Upper lobe of left lung (tissue), 6 donors: ENCODE measurements at regions not wholly inside any gene's neighbourhood (a gene's known extent, or its start where the extent isn't known, plus 50 kb on each side); places are given as distances from the start of the nearest gene placed in this dataset.
"Not testable (repeated sequence)": the region's sequence is repeated elsewhere in the genome, so short reads cannot be mapped to it uniquely, and the experiment has no call there.

Source experiments
- ATAC-seq, 2 donors: fragments of 200-7000 bp; cut with Tn5 transposase; one replicate each; pipeline ENCODE4 v1.9.1; 2022; ENCODE audit warnings: mild to moderate bottlenecking in 2 of 2, moderate library complexity in 2 of 2; ENCODE audit not compliant: low FRiP score in 2 of 2
- DNase-seq, 2 donors: peaks; one replicate each; pipeline ENCODE4 v3.0.0-alpha.2; 2019 to 2020
- H3K27ac ChIP-seq, 4 donors: fragments of 200-600 bp; sonication (generic); one replicate each; pipeline ENCODE4 v1.5.1; 2016 to 2019
- H3K27me3 ChIP-seq, 4 donors: fragments of 200-600 bp; sonication (generic); one replicate each; pipeline ENCODE4 v1.5.1; 2017 to 2019
- H3K36me3 ChIP-seq, 4 donors: fragments of 200-600 bp; sonication (generic); one replicate each; pipeline ENCODE4 v1.5.1; 2016 to 2019
- H3K4me1 ChIP-seq, 4 donors: fragments of 200-600 bp; sonication (generic); one replicate each; pipeline ENCODE4 v1.5.1; 2018 to 2019
- H3K4me3 ChIP-seq, 4 donors: fragments of 200-600 bp; sonication (generic); one replicate each; pipeline ENCODE4 v1.5.1; 2017 to 2019; ENCODE audit warnings: mild to moderate bottlenecking in 2 of 4, moderate library complexity in 1 of 4
- H3K9me3 ChIP-seq, 4 donors: fragments of 200-600 bp; sonication (generic); one replicate each; pipeline ENCODE4 v1.5.1; 2018 to 2019
- CTCF ChIP-seq, 6 experiments: fragments of 450-650 bp in 4 of 6; fragments of 200-600 bp in 2 of 6; sonication (generic) in 2 of 6; IDR thresholded peaks; one replicate each; pipeline ENCODE4 v1.5.1; 2016 to 2019; ENCODE audit warnings: antibody characterized with exemption in 6 of 6
- EP300 ChIP-seq, 4 donors: sonication (generic); formaldehyde crosslinking; IDR thresholded peaks; one replicate each; pipeline ENCODE4 v1.5.1; 2017; ENCODE audit warnings: antibody characterized with exemption in 4 of 4, control low read depth in 2 of 4
- POLR2A ChIP-seq, 4 donors: fragments of 450-650 bp; IDR thresholded peaks; one replicate each; pipeline ENCODE4 v1.5.1; 2016 to 2017; ENCODE audit warnings: antibody characterized with exemption in 4 of 4, mild to moderate bottlenecking in 2 of 4
- POLR2AphosphoS5 ChIP-seq, 2 donors: sonication (generic); formaldehyde crosslinking; IDR thresholded peaks; one replicate each; pipeline ENCODE4 v1.5.1; 2017; ENCODE audit warnings: antibody characterized with exemption in 2 of 2
- WGBS, 2 donors: methylation state at CpG; one replicate each; pipeline ENCODE4 v1.1.5; 2017 to 2018; 5-methylcytosine and 5-hydroxymethylcytosine counted together
- donor health status: DM: no; HTN: no; CAD: no; lungs with moderate emphysema.
- donor health status: DM: no; HTN: yes; CAD: no; lungs with severe emphysema.

DNA sequence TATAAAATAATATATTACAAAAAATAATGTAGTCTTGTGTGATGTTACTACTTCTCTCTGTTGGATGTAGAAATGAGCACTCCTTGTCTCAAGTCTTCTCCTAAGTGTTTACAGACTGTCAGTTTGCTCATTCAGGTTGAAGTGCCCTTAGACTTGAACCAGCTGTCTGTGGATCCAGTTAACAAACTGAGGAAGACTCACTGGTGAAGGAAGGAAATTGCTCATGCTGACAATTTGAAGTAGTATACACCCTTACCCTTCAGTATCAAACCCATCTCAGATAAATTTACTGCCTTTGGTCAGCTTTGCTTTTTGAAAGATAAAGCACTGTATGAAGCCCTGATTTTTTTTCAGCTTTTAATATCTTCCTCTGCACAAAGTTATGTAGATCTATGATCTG is 854.2 kb upstream of the ZEB2 start:
- Histone ChIP-seq H3K4me1 (no peaks in the 10 kb centered on the region), H3K27me3 (no peaks in the 10 kb centered on the region), H3K36me3 (no peaks in the 10 kb centered on the region), H3K9me3 (no peaks in the 10 kb centered on the region), H3K27ac (no peak overlapping the region), H3K4me3 (no peak overlapping the region)
- DNase-seq (no peak), ATAC-seq (no peak)
- TF ChIP-seq CTCF (IDR thresholded peaks at IDR 0.05) = no peak
- no peak for TF ChIP-seq POLR2A (IDR thresholded peaks at IDR 0.05)
- no peak for TF ChIP-seq POLR2AphosphoS5 (IDR thresholded peaks at IDR 0.05)
- TF ChIP-seq EP300 (IDR thresholded peaks at IDR 0.05) = no peak

DNA sequence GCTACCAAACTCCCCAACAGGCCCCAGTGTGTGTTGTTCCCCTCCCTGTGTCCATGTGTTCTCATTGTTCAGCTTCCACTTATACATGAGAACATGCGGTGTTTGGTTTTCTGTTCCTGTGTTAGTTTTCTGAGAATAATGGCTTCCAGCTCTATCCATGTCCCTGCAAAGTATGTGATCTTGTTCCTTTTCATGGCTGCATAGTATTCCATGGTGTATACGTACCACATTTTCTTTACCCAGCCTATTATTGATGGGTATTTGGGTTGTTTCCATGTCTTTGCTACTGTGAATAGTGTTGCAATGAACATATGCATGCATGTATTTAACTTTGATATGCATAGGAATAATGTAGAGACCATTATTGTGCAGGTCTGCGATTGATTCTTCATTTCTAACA is 847.4 kb upstream of the ZEB2 start:
- H3K27me3 ChIP-seq, H3K4me3 ChIP-seq, ATAC-seq, H3K4me1 ChIP-seq, DNase-seq, H3K36me3 ChIP-seq, H3K9me3 ChIP-seq, H3K27ac ChIP-seq: not testable (repeated sequence)
- WGBS, 2 donors = 96% methylated on average over 3 of the region's 3 CpGs

- Histone ChIP-seq H3K4me3 (no peak overlapping the region), H3K27me3 (no peaks in the 10 kb centered on the region), H3K9me3 (no peaks in the 10 kb centered on the region), H3K27ac (no peak overlapping the region), H3K4me1 (no peaks in the 10 kb centered on the region), H3K36me3 (no peaks in the 10 kb centered on the region)
- TF ChIP-seq POLR2A (IDR thresholded peaks at IDR 0.05) (no peak), POLR2AphosphoS5 (IDR thresholded peaks at IDR 0.05) (no peak), CTCF (IDR thresholded peaks at IDR 0.05) (no peak), EP300 (IDR thresholded peaks at IDR 0.05) (no peak)
- DNase-seq (no peak), ATAC-seq (no peak)
Measured at GRCh38 chr2:145366341-145366740, 846.4 kb upstream of the ZEB2 start.

GRCh38 chr2:145360129-145360790 is 840.3 kb upstream of the ZEB2 start:
- H3K4me3 ChIP-seq = no peak overlapping the region
- H3K4me1 ChIP-seq = no peaks in the 10 kb centered on the region
- TF ChIP-seq POLR2A (IDR thresholded peaks at IDR 0.05) (no peak), POLR2AphosphoS5 (IDR thresholded peaks at IDR 0.05) (no peak), CTCF (IDR thresholded peaks at IDR 0.05) (no peak), EP300 (IDR thresholded peaks at IDR 0.05) (no peak)
- H3K27ac ChIP-seq = no peak overlapping the region
- no peaks in the 10 kb centered on the region for H3K9me3 ChIP-seq
- H3K27me3 ChIP-seq = no peaks in the 10 kb centered on the region
- H3K36me3 ChIP-seq = no peaks in the 10 kb centered on the region
- no peak for DNase-seq
- ATAC-seq = no peak
- WGBS, 2 donors = 87% methylated on average over 7 of the region's 7 CpGs

- Histone ChIP-seq H3K27me3 (no peaks in the 10 kb centered on the region), H3K4me1 (no peaks in the 10 kb centered on the region), H3K4me3 (no peak overlapping the region), H3K9me3 (no peaks in the 10 kb centered on the region), H3K36me3 (no peaks in the 10 kb centered on the region), H3K27ac (no peak overlapping the region)
- no peak for ATAC-seq
- WGBS, 2 donors = 76 to 80% methylated on average over 3 of the region's 3 CpGs
- TF ChIP-seq POLR2A (IDR thresholded peaks at IDR 0.05) (no peak), EP300 (IDR thresholded peaks at IDR 0.05) (no peak), CTCF (IDR thresholded peaks at IDR 0.05) (no peak), POLR2AphosphoS5 (IDR thresholded peaks at IDR 0.05) (no peak)
- no peak for DNase-seq
Measured at GRCh38 chr2:145359561-145359960, 839.6 kb upstream of the ZEB2 start.
